ENCODE measurements at regions not wholly inside any gene's neighbourhood (a gene's known extent, or its start where the extent isn't known, plus 50 kb on each side); places are given as distances from the start of the nearest gene placed in this dataset.
A peak's percentile ranks its signal among the peaks of the same experiment; 100 is the strongest.

DNA sequence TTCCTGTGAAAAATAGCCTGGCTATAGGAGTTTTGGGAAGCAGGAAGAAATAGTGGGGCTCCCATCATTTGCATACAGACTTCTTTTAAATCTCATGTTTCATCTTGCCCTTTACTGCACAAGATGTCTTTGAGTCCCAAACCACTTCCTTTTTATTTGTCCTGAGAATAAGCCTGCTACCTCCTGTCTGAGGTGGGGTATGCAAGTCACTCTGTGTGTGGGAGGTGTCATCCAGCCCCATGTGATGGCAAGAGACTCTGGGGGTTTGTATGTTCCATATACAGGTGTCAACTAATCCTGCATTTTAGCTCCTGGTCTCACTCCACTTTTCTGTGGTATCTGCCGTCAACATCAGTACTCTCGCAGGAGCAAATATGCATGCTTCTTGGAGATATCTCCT lies 102.0 kb downstream of the OTOL1 start:
- DNase-seq (ENCODE audit: low read depth) = no peak
- no peak for TF ChIP-seq CTCF (IDR thresholded peaks at IDR 0.05; ENCODE audit: control insufficient read depth, extremely low read depth, insufficient read depth)
- no peak overlapping the region for H3K4me3 ChIP-seq (ENCODE audit: low read depth, low read length)

GRCh38 chr3:161599697-161600096 lies 103.1 kb downstream of the OTOL1 start:
- peak; percentile 95 for DNase-seq (ENCODE audit: low read depth)
- no peak overlapping the region for H3K4me3 ChIP-seq (ENCODE audit: low read depth, low read length)
- TF ChIP-seq CTCF (IDR thresholded peaks at IDR 0.05; ENCODE audit: control insufficient read depth, extremely low read depth, insufficient read depth) = no peak

DNA sequence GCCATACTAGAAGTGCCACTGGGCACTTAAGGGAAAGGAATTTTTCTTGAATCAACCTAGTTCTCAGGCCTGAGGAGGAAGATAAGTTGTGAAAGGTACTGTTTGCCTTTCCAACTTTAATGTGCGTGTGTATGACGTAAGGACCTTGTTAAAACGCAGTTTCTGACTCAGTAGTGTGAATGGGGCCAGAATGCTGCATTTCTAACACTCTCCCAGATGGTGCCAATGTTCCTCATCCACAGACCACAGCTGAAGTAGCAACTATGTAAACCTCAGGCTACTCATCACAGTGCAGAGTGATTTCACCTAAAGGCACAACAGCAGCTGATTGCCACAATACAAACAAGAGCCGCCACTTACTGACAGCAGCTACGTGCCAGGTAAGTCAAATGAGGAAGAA lies 103.6 kb downstream of the OTOL1 start:
- DNase-seq (ENCODE audit: low read depth) = peak; percentile 33
- H3K4me3 ChIP-seq (ENCODE audit: low read depth, low read length) = no peak overlapping the region
- no peak for TF ChIP-seq CTCF (IDR thresholded peaks at IDR 0.05; ENCODE audit: control insufficient read depth, extremely low read depth, insufficient read depth)

DNA sequence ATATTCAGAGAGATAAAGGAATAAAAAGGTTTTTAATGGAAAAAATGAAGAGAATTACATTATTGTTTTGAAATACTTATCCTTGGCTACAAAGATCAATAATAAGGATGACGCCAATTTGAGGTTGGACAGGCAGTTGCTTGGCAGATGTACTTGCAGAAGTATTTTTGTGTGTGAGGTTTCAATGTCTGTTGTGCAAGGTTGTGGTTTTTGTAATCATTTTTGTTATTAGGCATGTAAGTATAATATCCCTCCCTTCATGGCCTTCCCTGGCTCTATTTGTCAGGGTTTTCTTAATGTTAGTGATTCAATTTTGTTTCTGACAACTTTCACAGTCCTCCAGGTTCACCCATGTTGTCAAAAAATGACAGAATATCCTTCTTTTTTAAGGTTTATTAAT lies 105.9 kb downstream of the OTOL1 start:
- no peak overlapping the region for H3K4me3 ChIP-seq (ENCODE audit: low read depth, low read length)
- no peak for DNase-seq (ENCODE audit: low read depth)
- TF ChIP-seq CTCF (IDR thresholded peaks at IDR 0.05; ENCODE audit: control insufficient read depth, extremely low read depth, insufficient read depth) = no peak

DNA sequence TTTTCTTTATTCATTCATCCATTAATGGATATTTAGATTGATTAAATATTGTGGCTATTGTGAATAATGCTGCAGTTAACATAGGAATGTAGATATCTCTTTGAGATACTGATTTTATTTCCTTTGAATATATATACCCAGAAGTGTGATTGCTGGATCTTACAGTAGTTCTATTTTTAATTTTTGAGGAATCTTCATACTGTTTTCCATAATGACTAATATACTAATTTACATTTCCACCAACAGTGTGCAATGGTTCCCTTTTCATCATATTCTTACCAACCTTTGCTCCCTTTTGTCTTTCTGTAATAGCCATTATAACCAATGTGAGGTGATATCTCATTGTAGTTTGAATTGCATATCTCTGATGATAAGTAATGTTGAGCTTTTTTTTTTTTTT lies 106.3 kb downstream of the OTOL1 start:
- no peak for DNase-seq (ENCODE audit: low read depth)

DNA sequence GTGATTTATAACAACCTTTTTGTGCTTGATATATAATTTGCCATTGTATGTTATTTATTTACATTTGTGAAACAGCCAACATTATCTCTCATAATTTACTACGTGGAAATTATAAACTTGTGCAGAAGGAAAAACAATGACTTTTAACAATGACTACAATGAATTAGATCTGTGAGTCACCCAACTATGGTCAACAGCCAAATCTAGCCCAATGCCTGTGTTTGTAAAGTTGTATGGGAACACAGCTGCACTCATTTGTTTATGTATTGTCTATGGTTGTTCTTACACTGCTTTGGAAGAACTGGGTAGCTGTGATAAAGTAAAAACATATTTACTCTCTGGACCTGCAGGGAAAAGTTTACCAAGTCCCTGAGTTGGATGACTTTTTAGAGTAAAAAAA lies 110.4 kb downstream of the OTOL1 start:
- peak; percentile 79 for DNase-seq (ENCODE audit: low read depth)
- no peak for TF ChIP-seq CTCF (IDR thresholded peaks at IDR 0.05; ENCODE audit: control insufficient read depth, extremely low read depth, insufficient read depth)
- H3K4me3 ChIP-seq (ENCODE audit: low read depth, low read length) = no peak overlapping the region

More for the DNA sequence above, 106.3 kb downstream of the OTOL1 start:
- TF ChIP-seq CTCF (IDR thresholded peaks at IDR 0.05; ENCODE audit: control insufficient read depth, extremely low read depth, insufficient read depth) = no peak
- no peak overlapping the region for H3K4me3 ChIP-seq (ENCODE audit: low read depth, low read length)

DNA sequence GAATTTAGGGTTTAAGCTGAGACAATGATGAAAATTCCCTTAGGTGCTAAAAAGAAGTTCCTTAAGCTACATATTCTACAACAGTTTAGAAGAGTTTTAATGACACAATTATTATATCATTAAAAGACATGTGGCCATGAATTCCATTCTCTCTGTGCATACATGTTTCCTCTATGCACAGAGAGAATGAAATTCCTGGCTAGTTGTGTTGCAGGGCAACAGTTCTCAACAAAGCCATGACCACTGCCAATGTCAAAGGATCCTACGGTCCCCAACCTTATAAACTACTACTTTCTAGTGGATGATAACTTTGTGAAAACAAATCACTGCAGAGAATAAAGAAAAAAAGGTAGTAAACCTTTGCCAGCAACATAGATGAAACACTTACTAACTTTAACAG lies 122.7 kb downstream of the OTOL1 start:
- no peak for DNase-seq (ENCODE audit: low read depth)
- H3K4me3 ChIP-seq (ENCODE audit: low read depth, low read length) = no peak overlapping the region
- no peak for TF ChIP-seq CTCF (IDR thresholded peaks at IDR 0.05; ENCODE audit: control insufficient read depth, extremely low read depth, insufficient read depth)

All from LNCaP clone FGC (cell line).